HL-60 (cell line): ENCODE measurements at regions not wholly inside any gene's neighbourhood (a gene's known extent, or its start where the extent isn't known, plus 50 kb on each side); places are given as distances from the start of the nearest gene placed in this dataset.

Source experiments
- GABPA ChIP-seq: IDR thresholded peaks from 2 replicates; pipeline ENCODE4 v1.6.1; 2012; ENCODE audit warnings: low read depth
- POLR2AphosphoS5 ChIP-seq: IDR thresholded peaks from 2 replicates; pipeline ENCODE4 v1.6.1; 2012; ENCODE audit warnings: low read depth
- TF ChIP-seq, protein P1 (sequence below): IDR thresholded peaks from 2 replicates; pipeline ENCODE4 v1.6.1; 2012; ENCODE audit warnings: low read depth; ENCODE audit not compliant: insufficient replicate concordance
- TF ChIP-seq, protein P2 (sequence below): IDR thresholded peaks from one replicate; pipeline ENCODE4 v1.5.1; 2011; ENCODE audit warnings: low read length, control low read depth, inconsistent platforms; ENCODE audit not compliant: insufficient read depth

DNA sequence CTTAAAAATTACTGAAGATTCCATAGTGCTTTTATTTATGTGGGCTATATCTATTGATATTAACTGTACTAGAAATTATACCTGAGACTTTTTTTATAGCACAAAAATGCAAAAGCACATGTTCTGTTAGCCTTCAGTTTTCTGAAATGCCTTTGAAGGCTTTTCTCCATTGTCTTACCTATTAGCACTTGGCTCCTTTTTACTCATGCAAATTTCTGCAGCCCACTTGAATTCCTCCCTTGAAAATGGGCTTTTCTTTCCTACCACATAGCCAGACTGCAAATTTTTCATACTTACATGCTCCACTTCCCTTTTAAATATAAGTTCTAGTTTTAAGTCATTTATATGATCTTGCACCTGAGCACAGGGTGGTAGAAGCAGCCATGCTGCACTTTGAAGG lies 453.0 kb upstream of the TRIB2 start:
- TF ChIP-seq, protein P1, sequence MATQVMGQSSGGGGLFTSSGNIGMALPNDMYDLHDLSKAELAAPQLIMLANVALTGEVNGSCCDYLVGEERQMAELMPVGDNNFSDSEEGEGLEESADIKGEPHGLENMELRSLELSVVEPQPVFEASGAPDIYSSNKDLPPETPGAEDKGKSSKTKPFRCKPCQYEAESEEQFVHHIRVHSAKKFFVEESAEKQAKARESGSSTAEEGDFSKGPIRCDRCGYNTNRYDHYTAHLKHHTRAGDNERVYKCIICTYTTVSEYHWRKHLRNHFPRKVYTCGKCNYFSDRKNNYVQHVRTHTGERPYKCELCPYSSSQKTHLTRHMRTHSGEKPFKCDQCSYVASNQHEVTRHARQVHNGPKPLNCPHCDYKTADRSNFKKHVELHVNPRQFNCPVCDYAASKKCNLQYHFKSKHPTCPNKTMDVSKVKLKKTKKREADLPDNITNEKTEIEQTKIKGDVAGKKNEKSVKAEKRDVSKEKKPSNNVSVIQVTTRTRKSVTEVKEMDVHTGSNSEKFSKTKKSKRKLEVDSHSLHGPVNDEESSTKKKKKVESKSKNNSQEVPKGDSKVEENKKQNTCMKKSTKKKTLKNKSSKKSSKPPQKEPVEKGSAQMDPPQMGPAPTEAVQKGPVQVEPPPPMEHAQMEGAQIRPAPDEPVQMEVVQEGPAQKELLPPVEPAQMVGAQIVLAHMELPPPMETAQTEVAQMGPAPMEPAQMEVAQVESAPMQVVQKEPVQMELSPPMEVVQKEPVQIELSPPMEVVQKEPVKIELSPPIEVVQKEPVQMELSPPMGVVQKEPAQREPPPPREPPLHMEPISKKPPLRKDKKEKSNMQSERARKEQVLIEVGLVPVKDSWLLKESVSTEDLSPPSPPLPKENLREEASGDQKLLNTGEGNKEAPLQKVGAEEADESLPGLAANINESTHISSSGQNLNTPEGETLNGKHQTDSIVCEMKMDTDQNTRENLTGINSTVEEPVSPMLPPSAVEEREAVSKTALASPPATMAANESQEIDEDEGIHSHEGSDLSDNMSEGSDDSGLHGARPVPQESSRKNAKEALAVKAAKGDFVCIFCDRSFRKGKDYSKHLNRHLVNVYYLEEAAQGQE = no peak
- TF ChIP-seq GABPA (no peak), POLR2AphosphoS5 (no peak)
- TF ChIP-seq, protein P2, sequence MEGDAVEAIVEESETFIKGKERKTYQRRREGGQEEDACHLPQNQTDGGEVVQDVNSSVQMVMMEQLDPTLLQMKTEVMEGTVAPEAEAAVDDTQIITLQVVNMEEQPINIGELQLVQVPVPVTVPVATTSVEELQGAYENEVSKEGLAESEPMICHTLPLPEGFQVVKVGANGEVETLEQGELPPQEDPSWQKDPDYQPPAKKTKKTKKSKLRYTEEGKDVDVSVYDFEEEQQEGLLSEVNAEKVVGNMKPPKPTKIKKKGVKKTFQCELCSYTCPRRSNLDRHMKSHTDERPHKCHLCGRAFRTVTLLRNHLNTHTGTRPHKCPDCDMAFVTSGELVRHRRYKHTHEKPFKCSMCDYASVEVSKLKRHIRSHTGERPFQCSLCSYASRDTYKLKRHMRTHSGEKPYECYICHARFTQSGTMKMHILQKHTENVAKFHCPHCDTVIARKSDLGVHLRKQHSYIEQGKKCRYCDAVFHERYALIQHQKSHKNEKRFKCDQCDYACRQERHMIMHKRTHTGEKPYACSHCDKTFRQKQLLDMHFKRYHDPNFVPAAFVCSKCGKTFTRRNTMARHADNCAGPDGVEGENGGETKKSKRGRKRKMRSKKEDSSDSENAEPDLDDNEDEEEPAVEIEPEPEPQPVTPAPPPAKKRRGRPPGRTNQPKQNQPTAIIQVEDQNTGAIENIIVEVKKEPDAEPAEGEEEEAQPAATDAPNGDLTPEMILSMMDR = no peak
